B cell (primary cell): ENCODE measurements at regions not wholly inside any gene's neighbourhood (a gene's known extent, or its start where the extent isn't known, plus 50 kb on each side); places are given as distances from the start of the nearest gene placed in this dataset.

Experiments
- CTCF ChIP-seq: fragments of 200-600 bp; IDR thresholded peaks from one replicate; pipeline ENCODE4 v1.8.0; 2022; ENCODE audit warnings: antibody characterized with exemption, mild to moderate bottlenecking
- EZH2 ChIP-seq: IDR thresholded peaks from 2 replicates; pipeline ENCODE4 v1.6.1; 2012; ENCODE audit warnings: borderline replicate concordance, low read depth, mild to moderate bottlenecking, moderate library complexity, low read length; ENCODE audit not compliant: insufficient read depth, poor library complexity, severe bottlenecking

- TF ChIP-seq CTCF, result no peak
- TF ChIP-seq EZH2, result no peak
Measured at GRCh38 chr1:30323352-30323751, 400.0 kb downstream of the MATN1 start.
